HG03432 (cell line): ENCODE measurements at regions not wholly inside any gene's neighbourhood (a gene's known extent, or its start where the extent isn't known, plus 50 kb on each side); places are given as distances from the start of the nearest gene placed in this dataset.
"Not testable (repeated sequence)": the region's sequence is repeated elsewhere in the genome, so short reads cannot be mapped to it uniquely, and the experiment has no call there.

Experiments used
- ATAC-seq: cut with Tn5 transposase; IDR thresholded peaks from one replicate; pipeline ENCODE4 v1.9.1; 2021; ENCODE audit warnings: mild to moderate bottlenecking, moderate library complexity; ENCODE audit not compliant: unreplicated experiment

DNA sequence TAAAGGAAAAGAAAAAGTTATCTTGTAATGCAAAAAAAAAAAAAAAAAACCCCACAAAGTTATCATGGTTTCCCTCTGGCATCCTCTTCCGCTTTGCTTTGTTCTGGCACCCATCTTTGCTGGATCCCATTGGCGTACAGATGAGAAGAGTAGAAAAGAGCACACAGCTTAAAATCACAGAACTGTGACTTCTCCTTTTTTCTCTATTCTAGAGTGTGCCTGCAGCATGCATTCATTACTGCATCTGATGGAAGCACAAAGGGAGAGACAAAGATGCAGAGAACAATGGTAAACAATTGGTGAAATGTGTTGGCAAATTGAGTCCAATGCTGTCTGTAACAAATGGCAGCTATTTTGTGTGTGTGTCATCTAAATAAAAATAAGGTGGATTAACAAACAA lies 440.8 kb upstream of the PIK3R1 start:
- no peak for ATAC-seq

DNA sequence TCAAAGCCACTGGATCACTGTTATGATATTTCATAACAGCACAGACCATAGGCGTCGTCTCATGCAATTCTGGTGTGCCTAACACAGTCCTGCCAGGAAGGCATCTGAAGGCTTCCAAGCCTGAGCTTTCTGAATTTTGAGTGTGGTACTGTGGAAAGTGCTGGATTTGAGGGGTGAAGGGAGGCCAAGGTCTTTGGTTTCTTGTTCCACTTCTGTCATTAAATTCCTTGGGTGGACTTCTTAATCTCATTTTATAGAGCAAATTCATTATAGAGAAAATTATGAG lies 441.3 kb upstream of the PIK3R1 start:
- ATAC-seq = no peak

DNA sequence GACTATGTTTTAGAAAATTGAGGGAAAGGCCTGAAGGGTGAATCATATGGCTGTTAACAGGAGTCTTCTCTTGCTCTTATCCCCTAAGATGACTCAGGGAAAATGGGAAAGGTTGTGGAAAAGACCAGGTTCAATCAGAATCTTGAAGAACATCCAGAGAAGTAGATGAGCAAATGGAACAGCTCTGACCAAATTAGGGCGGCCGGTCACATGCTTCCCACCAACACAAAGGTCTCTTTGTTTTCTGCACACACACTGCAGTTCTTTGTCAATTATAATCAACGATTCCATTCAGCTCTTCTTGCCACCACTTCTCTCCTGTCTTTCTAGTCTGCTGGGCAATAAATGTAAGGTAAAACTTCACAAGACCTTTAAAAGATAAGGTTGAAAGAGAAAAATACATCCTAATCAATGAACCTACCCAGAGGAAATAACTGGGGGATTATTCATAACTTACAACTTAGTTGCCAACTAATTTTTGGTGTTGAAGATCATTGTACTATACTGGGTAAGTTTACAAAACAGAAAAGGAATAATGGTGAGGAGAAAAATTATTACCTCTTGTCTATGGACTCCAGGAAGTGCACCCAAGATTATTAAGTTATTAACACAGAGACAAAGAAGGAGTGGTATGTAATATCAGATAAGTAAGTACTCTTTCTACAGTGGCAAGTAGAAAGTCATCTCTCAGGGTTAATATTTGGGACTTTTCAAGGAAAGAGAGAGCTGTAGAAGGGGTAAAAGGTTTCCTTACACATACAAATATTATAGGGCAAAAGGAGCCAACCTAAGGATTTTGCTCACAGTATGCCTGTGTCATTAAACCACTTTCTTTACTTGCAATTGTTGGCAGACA lies 441.9 kb upstream of the PIK3R1 start:
- ATAC-seq = no peak

DNA sequence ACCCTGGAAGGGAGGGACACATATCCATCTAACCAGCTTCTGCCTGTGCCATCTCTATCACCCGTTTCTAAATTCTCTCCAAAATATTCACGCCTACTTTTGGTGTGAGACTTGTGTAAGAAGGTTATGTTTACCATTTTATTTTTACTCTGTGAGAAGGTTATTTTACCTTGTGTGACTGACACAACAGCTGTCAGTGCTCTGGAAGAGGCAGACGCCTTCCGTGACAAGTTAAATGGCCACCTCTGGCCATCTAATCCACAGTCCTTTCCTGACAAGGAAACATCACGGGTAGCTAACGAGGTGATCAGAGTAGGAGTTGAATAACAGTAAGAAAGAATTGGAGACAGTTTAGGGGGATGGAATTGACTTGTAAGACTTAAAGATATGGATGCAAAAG lies 443.8 kb upstream of the PIK3R1 start:
- no peak for ATAC-seq

DNA sequence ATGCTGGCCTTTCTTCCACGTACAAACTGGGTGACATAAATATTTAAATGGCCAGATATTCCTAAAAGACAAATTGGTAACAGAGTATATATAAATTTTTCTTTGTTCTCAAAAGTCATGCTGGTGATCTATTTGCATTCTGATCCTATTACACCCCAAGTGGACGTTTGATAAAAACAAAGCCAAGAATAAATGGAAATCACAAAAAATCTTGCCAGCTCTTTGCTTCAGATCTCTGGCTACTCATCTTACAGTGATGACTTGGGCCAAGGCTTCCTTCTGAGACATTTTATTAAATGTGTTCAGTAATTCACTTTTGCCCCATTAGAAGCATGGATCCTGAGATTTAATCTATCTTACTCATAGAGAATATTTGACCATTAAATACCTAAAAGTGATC lies 444.3 kb upstream of the PIK3R1 start:
- ATAC-seq = no peak

DNA sequence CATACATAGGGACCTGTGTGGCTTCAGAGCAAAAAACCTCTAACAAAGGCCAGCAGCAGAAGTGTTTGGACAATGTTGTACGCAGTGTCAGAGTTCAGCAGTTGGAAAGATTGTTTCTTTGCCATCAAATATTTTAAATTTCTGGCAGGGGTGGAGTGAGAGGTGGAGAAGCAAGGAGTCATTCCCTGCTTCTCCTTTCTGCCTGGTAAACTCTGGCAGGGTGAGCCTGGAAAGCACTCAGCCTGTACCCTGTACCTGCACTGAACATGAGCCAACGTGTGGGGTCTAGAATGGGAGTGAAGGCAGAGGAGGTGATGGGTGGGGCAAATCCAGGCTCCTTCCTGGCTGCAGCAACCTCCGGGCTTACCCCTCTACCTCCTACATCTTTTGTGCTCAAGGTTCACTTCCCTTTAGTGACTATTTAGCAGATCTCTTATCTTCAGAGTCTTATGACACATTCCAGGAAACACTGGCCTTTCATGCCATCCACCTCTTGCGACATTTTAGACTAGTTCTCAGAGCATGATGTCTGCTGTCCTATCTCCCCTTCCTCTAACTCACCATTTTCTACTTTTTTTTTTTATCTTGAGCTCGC lies 445.0 kb upstream of the PIK3R1 start:
- ATAC-seq = no peak

DNA sequence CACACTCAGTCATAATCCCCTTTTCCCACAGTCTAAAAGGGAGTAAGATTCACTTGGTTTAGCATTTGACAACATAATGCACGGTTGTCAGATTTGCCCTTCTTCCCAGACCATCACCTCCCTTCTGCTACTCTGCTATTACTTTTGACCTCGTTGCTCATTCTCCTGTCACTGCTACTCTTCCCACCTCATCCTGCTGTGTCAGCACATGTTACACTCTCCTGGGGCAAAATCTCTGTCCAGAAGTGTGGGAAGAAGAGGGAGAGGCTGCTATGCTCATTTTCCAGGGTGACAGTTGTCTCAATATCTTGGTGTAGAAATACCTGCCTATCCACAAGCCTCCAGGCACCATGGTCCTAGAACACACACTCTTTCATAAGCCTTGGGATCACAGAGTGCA lies 449.9 kb upstream of the PIK3R1 start:
- no peak for ATAC-seq

DNA sequence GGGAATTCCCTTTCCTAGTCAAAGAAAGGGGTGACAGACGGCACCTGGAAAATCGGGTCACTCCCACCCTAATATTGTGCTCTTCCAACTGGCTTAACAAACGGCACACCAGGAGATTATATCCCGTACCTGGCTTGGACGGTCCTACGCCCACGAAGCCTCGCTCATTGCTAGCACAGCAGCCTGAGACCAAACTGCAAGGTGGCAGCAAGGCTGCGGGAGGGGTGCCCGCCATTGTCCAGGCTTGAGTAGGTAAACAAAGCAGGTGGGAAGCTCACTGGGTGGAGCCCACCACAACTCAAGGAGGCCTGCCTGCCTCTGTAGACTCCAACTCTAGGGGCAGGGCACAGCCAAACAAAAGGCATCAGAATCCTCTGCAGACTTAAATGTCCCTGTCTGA lies 457.8 kb upstream of the PIK3R1 start:
- ATAC-seq = not testable (repeated sequence)

DNA sequence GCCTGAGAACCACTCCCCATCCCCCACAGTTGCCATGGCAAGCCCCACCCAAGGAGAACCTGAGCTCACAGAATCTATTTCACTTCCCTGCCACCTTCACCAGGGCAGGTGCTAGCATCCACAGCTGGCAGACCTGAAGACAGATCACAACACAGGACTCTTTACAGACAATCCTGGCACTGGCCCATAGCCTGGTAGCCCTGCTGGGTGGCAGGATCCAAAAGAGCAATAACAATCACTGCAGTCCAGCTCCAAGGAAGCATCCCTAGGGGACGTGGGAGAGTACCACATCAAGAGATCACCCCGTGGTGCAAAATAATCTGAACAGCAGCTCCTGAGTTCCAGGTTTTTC lies 463.2 kb upstream of the PIK3R1 start:
- ATAC-seq = no peak

DNA sequence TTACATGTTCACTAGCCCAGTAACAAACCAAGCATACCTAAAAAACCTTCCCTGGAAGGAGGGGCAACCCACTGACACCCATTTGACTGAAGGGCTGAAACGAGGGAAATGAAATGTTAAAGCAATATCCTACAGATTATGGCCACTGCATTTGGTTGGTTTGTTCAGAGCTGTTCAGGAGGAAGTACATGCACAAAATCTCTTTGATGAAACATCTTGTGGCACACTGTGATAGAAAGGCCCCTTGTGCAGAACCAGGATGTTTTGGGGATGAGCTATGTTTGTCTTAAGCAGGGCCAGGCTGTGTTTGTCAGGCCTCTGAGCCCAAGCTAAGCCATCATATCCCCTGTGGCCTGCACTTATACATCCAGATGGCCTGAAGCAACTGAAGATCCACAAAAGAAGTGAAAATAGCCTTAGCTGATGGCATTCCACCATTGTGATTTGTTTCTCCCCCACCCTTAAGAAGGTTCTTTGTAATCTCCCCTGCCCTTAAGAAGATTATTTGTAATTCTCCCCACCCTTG lies 467.3 kb upstream of the PIK3R1 start:
- ATAC-seq = no peak

DNA sequence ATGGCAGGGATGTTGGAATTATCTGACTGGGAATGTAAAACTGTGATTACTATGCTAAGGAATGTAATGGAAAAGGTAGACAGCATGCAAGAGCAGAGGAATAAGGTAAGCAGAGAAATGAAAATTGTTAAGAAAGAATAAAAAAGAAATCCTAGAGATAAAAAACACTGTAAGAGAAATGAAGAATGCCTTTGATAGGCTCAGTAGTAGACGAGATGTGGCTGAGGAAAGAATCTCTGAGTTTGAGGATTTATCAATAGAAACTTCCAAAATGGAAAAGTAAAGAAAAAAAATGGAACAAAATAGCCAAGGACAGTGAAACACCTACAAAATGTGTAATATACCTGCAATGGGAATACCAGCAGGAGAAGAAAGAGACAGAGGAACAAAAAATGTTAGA lies 468.5 kb upstream of the PIK3R1 start:
- no peak for ATAC-seq

DNA sequence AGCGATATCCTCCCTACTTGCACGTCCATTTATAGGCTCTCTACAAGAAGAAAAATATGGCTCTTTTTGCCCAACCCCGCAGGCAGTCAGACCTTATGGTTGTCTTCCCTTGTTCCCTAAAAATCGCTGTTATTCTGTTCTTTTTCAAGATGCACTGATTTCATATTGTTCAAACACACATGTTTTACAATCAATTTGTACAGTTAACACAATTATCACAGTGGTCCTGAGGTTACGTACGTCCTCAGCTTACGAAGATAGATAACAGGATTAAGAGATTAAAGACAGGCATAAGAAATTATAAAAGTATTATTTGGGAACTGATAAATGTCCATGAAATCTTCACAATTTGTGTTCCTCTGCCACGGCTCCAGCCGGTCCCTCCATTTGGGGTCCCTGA lies 468.9 kb upstream of the PIK3R1 start:
- ATAC-seq = not testable (repeated sequence)

DNA sequence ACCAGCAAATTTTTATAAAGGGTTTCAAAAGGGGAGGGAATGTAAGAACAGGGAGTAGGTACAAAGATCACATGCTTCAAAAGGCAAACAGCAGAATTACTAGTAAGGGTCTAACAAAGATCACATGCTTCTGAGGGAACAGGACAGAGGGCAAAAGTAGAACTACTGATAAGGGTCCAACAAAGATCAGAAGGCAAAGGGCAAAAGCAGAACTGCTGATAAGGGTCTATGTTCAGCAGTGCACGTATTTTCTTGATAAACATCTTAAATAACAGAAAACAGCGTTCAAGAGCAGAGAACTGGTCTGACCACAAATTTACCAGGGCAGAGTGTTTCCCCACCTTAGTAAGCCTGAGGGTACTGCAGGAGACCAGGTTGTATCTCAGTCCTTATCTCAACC lies 469.5 kb upstream of the PIK3R1 start:
- ATAC-seq = no peak

DNA sequence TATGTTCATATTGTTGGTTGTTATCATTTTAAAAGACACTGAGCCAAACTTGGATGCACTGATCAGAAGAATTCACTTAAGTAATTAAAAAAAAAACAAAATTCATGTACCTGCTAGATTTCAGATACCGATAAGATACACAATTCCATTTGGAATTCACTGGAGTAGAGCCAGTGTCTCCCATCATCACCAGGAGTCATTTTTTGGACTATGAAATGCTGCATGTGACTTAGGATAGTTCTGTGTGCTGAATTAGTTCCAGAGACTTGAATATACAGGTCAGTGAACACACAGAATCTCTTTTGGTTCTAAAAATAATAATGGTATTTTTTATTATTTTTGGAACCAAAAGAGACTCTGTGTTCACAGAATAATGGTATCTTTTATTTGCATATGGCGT lies 482.6 kb upstream of the PIK3R1 start:
- ATAC-seq = no peak

DNA sequence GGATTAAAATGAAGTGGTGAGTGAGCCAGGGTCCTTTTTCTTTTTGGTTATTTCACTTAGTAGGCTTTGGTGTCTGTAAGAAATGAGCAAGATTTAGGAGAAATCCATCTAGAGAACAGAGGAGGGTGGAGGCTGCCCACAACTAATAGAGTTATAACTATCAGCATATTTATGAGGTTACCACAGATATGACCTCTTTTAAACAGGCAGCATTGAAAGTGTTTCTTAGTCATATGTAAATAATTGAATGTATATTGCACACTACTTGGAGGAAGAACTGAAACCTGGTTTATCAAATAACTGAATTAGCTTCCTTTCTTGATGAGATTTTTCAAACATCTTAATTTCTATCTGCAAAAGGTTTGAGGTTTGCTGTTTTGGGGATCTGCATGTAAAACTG lies 483.1 kb upstream of the PIK3R1 start:
- no peak for ATAC-seq

DNA sequence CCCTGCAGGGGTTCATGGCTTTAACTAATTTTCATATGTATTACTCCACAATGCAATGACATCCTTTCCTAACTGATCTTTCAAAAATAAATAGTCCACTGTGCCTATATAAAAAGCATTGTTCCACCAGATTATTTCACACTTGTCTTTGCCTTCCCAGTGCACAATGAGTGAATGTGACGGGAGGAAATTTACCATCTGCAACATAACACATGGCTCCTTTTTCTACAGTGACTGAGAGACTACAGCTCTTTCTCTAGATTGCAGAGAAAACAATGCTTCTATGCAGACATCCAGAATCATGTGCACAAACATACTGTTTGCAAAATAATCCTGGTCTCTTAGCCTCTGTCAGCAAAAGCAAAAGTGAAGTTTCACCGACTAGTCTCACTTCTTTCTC lies 483.7 kb upstream of the PIK3R1 start:
- no peak for ATAC-seq

DNA sequence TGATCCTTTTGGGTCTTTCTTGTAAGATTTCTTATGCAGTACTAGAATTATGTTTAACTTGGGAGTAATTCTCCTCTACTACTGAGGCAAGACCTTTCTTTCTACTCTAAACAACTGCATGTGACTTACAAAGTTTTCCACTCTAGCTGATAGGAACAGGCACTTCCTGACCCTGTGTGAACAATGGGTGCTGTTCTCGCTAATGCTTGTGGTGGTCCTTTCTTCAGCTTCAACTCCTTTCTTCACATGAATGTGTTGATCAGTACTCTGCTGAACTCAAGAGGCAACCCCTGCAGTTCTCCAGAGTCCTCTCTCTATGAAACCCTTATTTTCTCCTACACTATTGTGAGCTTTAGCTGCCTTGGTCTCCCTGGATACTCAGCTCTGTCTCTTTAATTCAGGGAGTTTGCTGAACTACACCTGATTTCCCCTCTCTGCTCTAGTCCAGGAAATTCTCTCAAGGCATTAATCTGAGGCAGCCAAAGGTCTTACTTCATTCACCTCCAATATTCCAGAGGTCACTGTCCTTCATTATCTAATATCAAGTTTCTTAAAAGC lies 484.6 kb upstream of the PIK3R1 start:
- no peak for ATAC-seq

DNA sequence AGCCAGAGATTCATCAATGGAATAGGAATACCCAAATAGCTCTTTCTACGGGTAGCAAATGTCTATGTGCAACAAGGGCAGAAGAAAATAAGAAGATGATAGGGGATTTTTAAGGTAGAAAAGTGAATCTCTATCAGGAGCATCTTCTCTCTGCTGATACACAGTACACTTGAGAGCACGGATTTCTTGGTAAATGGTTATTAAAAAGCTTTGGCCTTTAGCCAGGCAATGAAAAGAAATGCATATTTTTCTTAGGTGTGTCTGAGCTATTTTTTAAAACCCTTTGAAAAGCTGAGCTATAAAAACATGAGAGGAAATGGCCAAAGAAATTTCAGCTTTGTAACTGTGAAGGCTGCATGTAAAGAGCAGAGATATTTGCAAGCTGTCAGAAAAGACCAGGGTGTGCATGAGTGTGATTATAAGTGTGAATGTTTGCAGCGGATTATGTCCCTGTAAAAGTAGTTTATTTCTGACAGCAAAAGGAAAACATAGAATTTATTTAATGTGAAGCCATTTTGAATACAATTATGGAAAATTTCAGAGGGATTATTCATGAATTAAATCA lies 487.1 kb upstream of the PIK3R1 start:
- ATAC-seq = no peak

DNA sequence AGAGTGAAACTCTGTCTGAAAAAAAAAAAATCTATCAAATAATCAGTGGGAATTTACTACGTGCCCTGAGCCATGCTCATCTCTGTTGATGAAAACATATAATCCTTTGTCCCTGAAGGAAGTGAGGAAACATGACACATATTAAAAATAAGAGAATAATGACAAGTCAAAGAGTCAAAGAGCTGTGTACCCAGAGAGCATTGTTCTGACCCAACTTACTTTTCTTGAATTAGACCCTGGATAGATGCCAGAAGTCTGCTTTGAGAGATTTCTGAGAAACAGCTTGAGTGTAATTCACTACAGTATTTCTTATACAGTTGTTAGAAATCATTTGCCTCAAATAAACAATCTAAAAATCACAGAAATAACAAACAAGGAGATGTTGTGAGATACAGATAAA lies 490.0 kb upstream of the PIK3R1 start:
- no peak for ATAC-seq

DNA sequence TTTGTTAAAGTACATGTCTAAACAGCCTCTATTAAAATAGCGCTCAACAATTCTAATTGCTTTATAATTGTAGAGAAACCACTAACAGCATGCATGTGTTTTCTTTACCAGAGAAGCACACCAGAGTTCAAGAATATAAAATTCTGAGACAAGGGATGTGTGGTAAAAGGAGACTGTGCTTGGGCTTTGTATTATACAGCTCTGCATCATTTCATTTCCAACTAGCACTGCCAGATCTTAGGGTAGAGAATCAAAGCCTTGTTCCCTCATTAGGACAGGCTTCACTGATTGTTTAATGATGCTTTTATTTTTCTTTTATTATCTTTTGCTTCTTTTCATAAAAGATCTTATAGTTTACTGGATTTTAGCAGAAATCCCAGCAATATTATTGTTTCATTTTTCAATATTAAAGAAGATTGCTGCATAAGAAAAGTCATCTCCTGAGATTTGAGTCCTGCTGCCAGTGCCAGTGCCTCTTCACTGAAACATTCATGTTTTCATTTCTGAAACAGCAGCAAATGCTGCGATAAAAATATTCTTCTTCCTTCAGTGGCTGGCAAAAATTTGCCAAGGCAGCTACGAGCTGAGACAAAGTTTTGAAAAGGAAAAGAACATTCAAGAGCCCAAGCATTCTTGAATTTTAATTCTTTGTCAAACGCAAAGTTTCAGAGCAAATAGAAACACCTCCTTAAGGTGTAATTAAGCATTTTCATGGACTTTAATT lies 491.0 kb upstream of the PIK3R1 start:
- ATAC-seq = no peak

DNA sequence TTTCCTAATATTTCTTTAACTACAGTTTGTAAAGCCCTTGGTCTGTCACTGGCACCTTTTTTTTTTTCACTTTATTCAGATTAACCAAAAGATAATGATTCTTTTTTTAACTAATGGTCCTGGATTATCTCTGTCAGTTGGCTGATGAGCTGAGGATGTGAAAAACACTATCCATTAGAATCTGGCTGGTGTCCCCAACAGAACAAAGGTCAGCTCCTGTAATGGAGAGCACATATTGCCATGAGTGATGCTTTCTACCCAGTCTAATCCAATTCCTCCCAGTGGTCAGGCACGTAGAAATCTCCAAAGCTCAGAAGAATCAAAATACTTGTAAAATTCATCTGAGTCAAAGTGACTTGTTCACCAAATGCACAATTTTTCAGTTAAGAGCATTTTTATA lies 491.7 kb upstream of the PIK3R1 start:
- ATAC-seq = no peak

DNA sequence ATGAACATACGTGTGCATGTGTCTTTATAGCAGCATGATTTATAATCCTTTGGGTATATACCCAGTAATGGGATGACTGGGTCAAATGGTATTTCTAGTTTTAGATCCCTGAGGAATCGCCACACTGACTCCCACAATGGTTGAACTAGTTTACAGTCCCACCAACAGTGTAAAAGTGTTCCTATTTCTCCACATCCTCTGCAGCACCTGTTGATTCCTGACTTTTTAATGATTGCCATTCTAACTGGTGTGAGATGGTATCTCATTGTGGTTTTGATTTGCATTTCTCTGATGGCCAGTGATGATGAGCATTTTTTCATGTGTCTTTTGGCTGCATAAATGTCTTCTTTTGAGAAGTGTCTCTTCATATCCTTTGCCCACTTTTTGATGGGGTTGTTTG lies 493.0 kb upstream of the PIK3R1 start:
- ATAC-seq = not testable (repeated sequence)
